Thoracic aorta (tissue), 2 donors: ENCODE measurements at regions not wholly inside any gene's neighbourhood (a gene's known extent, or its start where the extent isn't known, plus 50 kb on each side); places are given as distances from the start of the nearest gene placed in this dataset.

Experiments
- ATAC-seq: fragments of 150-250 bp; one replicate; pipeline ENCODE4 v1.8.0; 2017; ENCODE audit warnings: low read depth; ENCODE audit not compliant: insufficient number of reproducible peaks, low FRiP score
- DNase-seq: peaks from one replicate; pipeline ENCODE4 v3.0.0-alpha.2; 2020; ENCODE audit warnings: low spot score
- H3K27ac ChIP-seq, 2 donors: fragments of 200-600 bp; sonication (generic); 1 replicate in 1 of 2; 2 replicates in 1 of 2; pipeline ENCODE4 v1.5.1; 2016; ENCODE audit warnings: mild to moderate bottlenecking in 2 of 2, moderate library complexity in 2 of 2
- H3K27me3 ChIP-seq: fragments of 200-600 bp; sonication (generic); replicated peaks from 2 replicates; pipeline ENCODE4 v1.6.0; 2016; ENCODE audit warnings: mild to moderate bottlenecking; ENCODE audit not compliant: insufficient read depth
- H3K36me3 ChIP-seq: fragments of 200-600 bp; sonication (generic); one replicate; pipeline ENCODE4 v1.5.1; 2016
- H3K4me1 ChIP-seq, 2 donors: fragments of 200-600 bp; sonication (generic); 1 replicate in 1 of 2; 2 replicates in 1 of 2; pipeline versions ENCODE4 v1.5.1 to v1.6.0; 2016; ENCODE audit warnings: low read depth in 2 of 2, mild to moderate bottlenecking in 1 of 2; ENCODE audit not compliant: control insufficient read depth in 1 of 2
- H3K4me3 ChIP-seq: fragments of 200-600 bp; sonication (generic); 2 replicates; pipeline ENCODE4 v1.5.1; 2016; ENCODE audit warnings: mild to moderate bottlenecking
- H3K9me3 ChIP-seq: fragments of 200-600 bp; sonication (generic); 2 replicates; pipeline ENCODE4 v1.5.1; 2016
- CTCF ChIP-seq: fragments of 200-600 bp; sonication (generic); IDR thresholded peaks from one replicate; pipeline ENCODE4 v1.5.1; 2019; ENCODE audit warnings: antibody characterized with exemption

GRCh38 chr7:3197567-3198213, 103.4 kb upstream of the SDK1 start:
- ATAC-seq (no peak), DNase-seq (no peak)
- Histone ChIP-seq H3K9me3 (peaks cover 2% of the 10 kb centered on the region), H3K4me3 (no peak overlapping the region), H3K27ac (no peak overlapping the region), H3K27me3 (no peaks in the 10 kb centered on the region), H3K4me1 (no peaks in the 10 kb centered on the region), H3K36me3 (no peaks in the 10 kb centered on the region)
- TF ChIP-seq CTCF = no peak

GRCh38 chr7:3198316-3198715, 102.7 kb upstream of the SDK1 start:
- H3K36me3 ChIP-seq = no peaks in the 10 kb centered on the region
- H3K9me3 ChIP-seq = peaks cover 2% of the 10 kb centered on the region
- no peak for DNase-seq
- no peaks in the 10 kb centered on the region for H3K27me3 ChIP-seq
- ATAC-seq = no peak
- H3K4me1 ChIP-seq = no peaks in the 10 kb centered on the region
- no peak overlapping the region for H3K27ac ChIP-seq
- TF ChIP-seq CTCF = no peak
- H3K4me3 ChIP-seq = no peak overlapping the region

GRCh38 chr7:3200504-3200903, 100.5 kb upstream of the SDK1 start:
- H3K27ac ChIP-seq = no peak overlapping the region
- ATAC-seq (no peak), DNase-seq (no peak)
- no peaks in the 10 kb centered on the region for H3K36me3 ChIP-seq
- H3K27me3 ChIP-seq = no peaks in the 10 kb centered on the region
- no peaks in the 10 kb centered on the region for H3K9me3 ChIP-seq
- no peak overlapping the region for H3K4me3 ChIP-seq
- no peaks in the 10 kb centered on the region for H3K4me1 ChIP-seq
- TF ChIP-seq CTCF = no peak

GRCh38 chr7:3201306-3201705, 99.7 kb upstream of the SDK1 start:
- Histone ChIP-seq H3K9me3 (no peaks in the 10 kb centered on the region), H3K4me3 (no peak overlapping the region), H3K27me3 (no peaks in the 10 kb centered on the region), H3K27ac (no peak overlapping the region), H3K36me3 (no peaks in the 10 kb centered on the region), H3K4me1 (no peaks in the 10 kb centered on the region)
- no peak for DNase-seq
- TF ChIP-seq CTCF = no peak
- ATAC-seq = no peak

GRCh38 chr7:3201937-3202710, 98.9 kb upstream of the SDK1 start:
- H3K9me3 ChIP-seq = no peaks in the 10 kb centered on the region
- DNase-seq (no peak), ATAC-seq (no peak)
- no peak for TF ChIP-seq CTCF
- no peak overlapping the region for H3K27ac ChIP-seq
- H3K36me3 ChIP-seq = no peaks in the 10 kb centered on the region
- no peaks in the 10 kb centered on the region for H3K27me3 ChIP-seq
- no peak overlapping the region for H3K4me3 ChIP-seq
- H3K4me1 ChIP-seq = no peaks in the 10 kb centered on the region
